IPS DF 6.9 (cell line): ENCODE measurements at regions not wholly inside any gene's neighbourhood (a gene's known extent, or its start where the extent isn't known, plus 50 kb on each side); places are given as distances from the start of the nearest gene placed in this dataset.

Experiments
- DNase-seq: peaks from one replicate; pipeline ENCODE4 v3.0.0-alpha.2; 2013; ENCODE audit warnings: low read depth, low spot score
- H3K27ac ChIP-seq: one replicate; pipeline ENCODE4 v1.5.1; 2013; ENCODE audit warnings: low read length, control low read depth
- H3K27me3 ChIP-seq: 2 replicates; pipeline ENCODE4 v1.6.1; 2013; ENCODE audit warnings: mild to moderate bottlenecking, low read length; ENCODE audit not compliant: control insufficient read depth, insufficient read depth
- H3K36me3 ChIP-seq: 2 replicates; pipeline ENCODE4 v1.6.1; 2013; ENCODE audit warnings: low read length; ENCODE audit not compliant: control insufficient read depth, insufficient read depth
- H3K4me1 ChIP-seq: 2 replicates; pipeline ENCODE4 v1.6.1; 2013; ENCODE audit warnings: low read length; ENCODE audit not compliant: control insufficient read depth, insufficient read depth
- H3K4me3 ChIP-seq: 2 replicates; pipeline ENCODE4 v1.5.1; 2013; ENCODE audit warnings: mild to moderate bottlenecking, low read length
- H3K9me3 ChIP-seq: 2 replicates; pipeline ENCODE4 v1.6.1; 2013; ENCODE audit warnings: low read length, inconsistent platforms; ENCODE audit not compliant: control insufficient read depth, insufficient read depth
- WGBS: extraction: QIAGEN DNeasy Blood & Tissue Kit; methylation state at CpG from one replicate; pipeline ENCODE4 v1.1.7; 2013; ENCODE audit warnings: mixed read lengths, missing lambda C conversion rate; ENCODE audit not compliant: insufficient read length, insufficient coverage; 5-methylcytosine and 5-hydroxymethylcytosine counted together

DNA sequence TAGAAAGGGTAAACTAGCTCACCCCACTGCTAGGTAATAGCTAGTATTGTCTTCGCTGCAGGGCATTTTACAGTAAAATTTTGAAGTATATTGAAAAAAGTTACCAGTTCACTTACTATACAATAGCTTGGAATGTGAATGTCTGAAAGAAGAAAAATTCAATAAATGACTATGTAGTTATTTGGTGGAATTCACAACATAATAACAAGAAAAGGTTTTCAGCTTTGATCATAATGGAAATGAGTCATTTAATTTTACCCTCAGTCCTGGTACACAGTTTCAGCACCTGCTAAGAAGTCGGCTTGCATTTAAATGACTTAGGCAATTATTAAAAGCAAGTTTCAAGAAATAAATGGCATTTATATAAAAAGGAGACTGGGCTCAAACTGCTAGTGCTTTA, 90.4 kb downstream of the NUP35 start:
- Histone ChIP-seq H3K4me1 (no peaks in the 10 kb centered on the region), H3K9me3 (no peaks in the 10 kb centered on the region), H3K27me3 (no peaks in the 10 kb centered on the region), H3K36me3 (no peaks in the 10 kb centered on the region), H3K27ac (no peak overlapping the region), H3K4me3 (no peak overlapping the region)
- DNase-seq = no peak
- no CpG with 5 or more reads among the region's 2 CpGs for WGBS

DNA sequence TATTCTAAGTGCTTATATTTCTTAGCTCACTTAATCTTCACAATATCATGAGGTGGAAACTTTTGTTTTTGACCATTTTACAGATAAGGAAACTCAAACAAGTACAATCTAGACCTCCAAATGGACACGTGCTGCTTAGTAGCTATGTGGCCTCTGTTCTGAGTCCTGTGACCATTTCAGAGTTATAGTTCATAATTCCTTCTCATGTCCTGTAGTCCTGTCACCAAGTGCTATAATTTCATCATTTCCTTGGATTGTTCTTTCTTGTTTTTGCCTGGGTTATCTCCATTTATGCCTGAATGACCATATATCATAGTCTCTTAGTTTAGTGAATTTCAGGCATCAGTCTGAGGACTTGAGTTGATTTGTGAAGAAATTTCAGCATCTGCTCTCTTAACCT, 91.7 kb downstream of the NUP35 start:
- WGBS = no CpG with 5 or more reads among the region's 1 CpG

DNA sequence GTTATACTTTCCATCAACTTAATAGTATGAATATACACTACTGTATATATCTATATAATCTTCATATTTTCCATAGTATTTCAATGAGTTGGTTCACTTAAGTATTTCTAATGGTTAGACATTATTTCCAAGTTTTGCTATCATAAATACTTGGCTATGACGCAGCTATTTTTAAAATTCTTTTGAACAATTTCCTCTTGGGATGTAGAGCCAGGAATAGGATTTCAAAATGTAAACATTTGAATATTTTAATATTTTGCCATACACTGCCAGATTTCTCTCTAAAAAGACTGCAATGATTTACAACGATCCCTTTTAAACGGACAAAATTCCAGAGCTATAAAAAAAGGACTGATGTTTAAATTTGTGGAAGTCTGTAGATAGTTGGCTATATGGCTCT, 95.6 kb downstream of the NUP35 start:
- no peak for DNase-seq
- WGBS = no CpG with 5 or more reads among the region's 3 CpGs
- H3K27ac ChIP-seq = no peak overlapping the region
- no peak overlapping the region for H3K4me3 ChIP-seq
- H3K4me1 ChIP-seq = no peaks in the 10 kb centered on the region
- no peaks in the 10 kb centered on the region for H3K9me3 ChIP-seq
- H3K36me3 ChIP-seq = no peaks in the 10 kb centered on the region
- H3K27me3 ChIP-seq = no peaks in the 10 kb centered on the region

More for the DNA sequence above, 91.7 kb downstream of the NUP35 start:
- Histone ChIP-seq H3K27me3 (no peaks in the 10 kb centered on the region), H3K4me1 (no peaks in the 10 kb centered on the region), H3K27ac (no peak overlapping the region), H3K36me3 (no peaks in the 10 kb centered on the region), H3K4me3 (no peak overlapping the region), H3K9me3 (no peaks in the 10 kb centered on the region)
- no peak for DNase-seq

DNA sequence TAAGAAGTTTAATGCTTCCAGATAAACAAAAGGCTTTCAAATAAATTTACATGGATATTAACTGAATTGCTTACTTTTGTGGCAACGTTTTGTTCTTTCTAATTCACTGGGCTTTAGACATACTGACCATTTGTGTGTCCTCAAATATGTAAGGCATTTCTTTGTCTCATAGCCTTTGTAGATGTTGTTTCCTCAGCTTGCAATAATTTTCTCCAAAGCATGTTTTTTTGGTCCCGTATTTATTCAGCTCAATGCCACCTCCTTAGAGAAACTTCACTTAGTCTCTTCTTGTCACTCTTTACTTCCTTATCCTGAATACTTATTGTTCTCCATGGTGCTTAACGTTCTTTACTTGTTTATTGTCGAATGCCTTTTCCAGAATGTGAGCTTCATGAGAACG, 98.5 kb downstream of the NUP35 start:
- Histone ChIP-seq H3K27ac (no peak overlapping the region), H3K36me3 (no peaks in the 10 kb centered on the region), H3K9me3 (no peaks in the 10 kb centered on the region), H3K27me3 (no peaks in the 10 kb centered on the region), H3K4me1 (no peaks in the 10 kb centered on the region), H3K4me3 (no peak overlapping the region)
- WGBS = no CpG with 5 or more reads among the region's 5 CpGs
- DNase-seq = no peak

DNA sequence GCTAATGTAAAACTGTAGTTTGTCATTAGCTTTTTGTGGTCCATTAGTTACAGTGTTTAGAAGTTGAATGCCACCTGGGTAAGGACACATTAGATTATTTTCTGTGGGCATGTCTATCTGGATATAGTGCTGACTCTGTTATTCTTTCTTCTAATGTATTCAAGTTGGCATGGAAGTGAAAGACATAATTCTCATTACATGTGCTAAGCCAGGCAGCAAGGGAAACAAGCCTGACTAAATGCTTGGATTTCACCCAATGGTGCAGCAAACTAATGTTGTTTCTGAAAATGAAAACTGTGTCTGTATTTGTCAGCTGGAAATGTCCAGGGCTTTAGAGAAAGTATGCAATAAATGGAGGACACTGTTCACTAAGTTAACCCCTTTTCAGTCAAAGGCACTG, 100.7 kb downstream of the NUP35 start:
- H3K27ac ChIP-seq = no peak overlapping the region
- H3K36me3 ChIP-seq = no peaks in the 10 kb centered on the region
- no peak overlapping the region for H3K4me3 ChIP-seq
- H3K27me3 ChIP-seq = no peaks in the 10 kb centered on the region
- no peaks in the 10 kb centered on the region for H3K9me3 ChIP-seq
- no peaks in the 10 kb centered on the region for H3K4me1 ChIP-seq
- no peak for DNase-seq

DNA sequence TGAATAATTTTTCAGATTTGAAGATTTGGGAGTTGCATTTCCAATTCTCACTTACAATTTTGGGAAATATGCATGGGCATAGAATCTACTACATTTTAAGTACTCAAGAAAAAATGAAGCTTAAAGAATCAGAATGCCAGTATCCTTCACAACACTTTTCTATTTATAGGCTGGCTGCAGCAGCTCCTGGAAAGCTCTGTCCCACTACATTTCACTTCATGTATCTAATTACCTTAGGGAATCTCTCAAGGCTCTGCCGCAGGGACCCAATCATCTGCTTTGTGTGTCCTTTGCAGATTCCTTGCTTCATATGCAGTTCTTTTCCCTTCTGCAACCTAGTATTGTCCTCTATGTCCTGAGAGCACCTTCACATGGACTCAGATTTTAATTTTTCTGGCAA, 102.9 kb downstream of the NUP35 start:
- Histone ChIP-seq H3K4me3 (no peak overlapping the region), H3K27ac (no peak overlapping the region), H3K36me3 (no peaks in the 10 kb centered on the region), H3K4me1 (no peaks in the 10 kb centered on the region), H3K9me3 (no peaks in the 10 kb centered on the region), H3K27me3 (no peaks in the 10 kb centered on the region)
- no CpG with 5 or more reads among the region's 1 CpG for WGBS
- no peak for DNase-seq

DNA sequence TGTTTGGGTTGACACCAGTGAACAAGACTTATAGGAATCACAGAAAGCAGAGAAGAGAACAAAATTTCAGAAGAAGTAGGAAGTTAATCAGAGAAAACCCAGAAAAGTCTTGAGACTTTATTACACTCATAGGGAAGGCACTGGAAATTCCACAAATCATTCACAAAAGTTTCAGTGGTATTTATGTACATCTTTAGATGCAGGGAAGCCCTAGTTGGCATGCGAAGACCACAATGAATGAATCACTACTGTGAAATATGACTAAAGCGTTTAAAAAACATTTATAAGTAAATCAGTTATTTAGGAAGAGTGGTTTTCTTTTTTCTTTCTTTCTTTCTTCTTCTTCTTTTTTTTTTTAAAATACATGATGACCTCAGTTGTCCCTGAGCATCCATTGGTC, 105.1 kb downstream of the NUP35 start:
- H3K4me3 ChIP-seq = no peak overlapping the region
- H3K9me3 ChIP-seq = no peaks in the 10 kb centered on the region
- H3K27me3 ChIP-seq = no peaks in the 10 kb centered on the region
- no peaks in the 10 kb centered on the region for H3K4me1 ChIP-seq
- no peaks in the 10 kb centered on the region for H3K36me3 ChIP-seq
- no CpG with 5 or more reads among the region's 2 CpGs for WGBS
- no peak for DNase-seq
- no peak overlapping the region for H3K27ac ChIP-seq

DNA sequence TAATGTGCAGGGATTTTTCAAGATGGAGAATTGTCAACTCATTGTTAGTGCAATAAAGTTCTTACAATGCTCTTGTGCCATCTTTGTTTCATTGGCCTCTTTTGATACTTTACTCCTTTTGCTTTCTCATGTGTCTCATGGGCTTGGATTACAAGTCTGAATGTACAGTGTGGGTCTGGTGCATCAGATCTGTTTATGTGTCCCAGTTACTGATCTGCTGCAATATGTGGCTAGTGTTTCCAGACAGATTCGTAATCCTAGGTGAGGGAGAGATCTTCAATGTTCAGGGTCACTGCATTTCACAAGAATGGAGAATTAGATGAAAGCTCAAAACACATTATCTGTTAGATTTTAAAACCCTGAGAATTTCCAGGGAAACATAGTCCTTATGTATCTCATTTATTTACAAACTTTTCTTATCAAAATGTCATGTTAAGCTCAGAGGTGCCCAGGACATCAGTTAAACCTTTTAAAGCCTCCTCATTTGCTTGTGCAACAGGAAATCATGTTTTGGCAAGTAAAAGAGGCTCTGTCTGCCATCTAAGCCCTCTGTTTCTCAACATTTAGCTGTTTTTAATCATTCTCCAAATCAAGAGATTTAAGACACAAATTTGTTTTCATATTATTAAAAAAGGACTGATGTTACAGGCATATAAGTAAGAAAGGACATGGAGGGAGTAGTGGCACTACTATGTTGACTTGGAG, 108.1 kb downstream of the NUP35 start:
- WGBS = no CpG with 5 or more reads among the region's 1 CpG
- Histone ChIP-seq H3K4me1 (no peaks in the 10 kb centered on the region), H3K36me3 (no peaks in the 10 kb centered on the region), H3K9me3 (no peaks in the 10 kb centered on the region), H3K27me3 (no peaks in the 10 kb centered on the region), H3K27ac (no peak overlapping the region), H3K4me3 (no peak overlapping the region)
- no peak for DNase-seq

DNA sequence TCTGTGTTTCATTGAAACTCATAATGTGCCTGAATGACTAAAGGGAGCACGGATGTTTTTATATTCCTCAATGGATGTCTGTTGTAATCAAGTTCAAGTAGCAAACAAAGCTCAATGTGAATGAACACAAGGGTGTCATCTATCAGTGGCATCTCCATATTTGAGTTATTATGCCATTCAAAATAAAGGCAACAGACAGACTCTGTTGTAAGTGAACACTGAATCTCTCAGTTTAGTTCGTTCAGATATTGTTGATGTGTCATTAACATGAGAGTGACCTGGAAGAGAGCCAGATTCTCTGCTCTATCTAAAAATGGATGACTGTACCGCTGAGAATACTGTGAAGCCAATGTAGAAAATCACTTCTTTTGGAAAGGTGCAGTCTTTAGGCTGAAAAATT, 118.7 kb downstream of the NUP35 start:
- Histone ChIP-seq H3K27me3 (no peaks in the 10 kb centered on the region), H3K4me1 (no peaks in the 10 kb centered on the region), H3K27ac (no peak overlapping the region), H3K4me3 (no peak overlapping the region), H3K36me3 (no peaks in the 10 kb centered on the region), H3K9me3 (no peaks in the 10 kb centered on the region)
- WGBS = no CpG with 5 or more reads among the region's 3 CpGs
- DNase-seq = no peak

DNA sequence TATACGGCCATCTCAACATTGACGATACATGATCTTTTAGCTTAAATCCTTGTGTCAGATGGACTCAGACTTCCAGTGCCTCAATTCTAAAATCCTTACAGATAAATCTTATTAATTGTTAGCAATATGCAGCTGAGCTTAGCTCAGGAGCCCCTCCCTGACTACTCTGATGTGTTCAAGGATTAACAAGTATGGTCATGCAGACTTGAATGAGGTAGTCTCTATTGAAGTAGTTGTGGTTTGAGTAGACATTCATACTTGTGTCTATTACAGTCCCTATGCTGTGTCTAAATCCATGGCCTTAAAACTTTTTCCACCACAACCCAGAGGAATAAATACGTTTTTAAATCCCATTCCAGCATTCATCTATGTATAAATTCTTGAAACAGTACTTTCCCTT, 119.5 kb downstream of the NUP35 start:
- H3K36me3 ChIP-seq = no peaks in the 10 kb centered on the region
- no peaks in the 10 kb centered on the region for H3K27me3 ChIP-seq
- no peaks in the 10 kb centered on the region for H3K9me3 ChIP-seq
- no peaks in the 10 kb centered on the region for H3K4me1 ChIP-seq
- WGBS = no CpG with 5 or more reads among the region's 3 CpGs
- no peak overlapping the region for H3K4me3 ChIP-seq
- no peak for DNase-seq
- no peak overlapping the region for H3K27ac ChIP-seq

DNA sequence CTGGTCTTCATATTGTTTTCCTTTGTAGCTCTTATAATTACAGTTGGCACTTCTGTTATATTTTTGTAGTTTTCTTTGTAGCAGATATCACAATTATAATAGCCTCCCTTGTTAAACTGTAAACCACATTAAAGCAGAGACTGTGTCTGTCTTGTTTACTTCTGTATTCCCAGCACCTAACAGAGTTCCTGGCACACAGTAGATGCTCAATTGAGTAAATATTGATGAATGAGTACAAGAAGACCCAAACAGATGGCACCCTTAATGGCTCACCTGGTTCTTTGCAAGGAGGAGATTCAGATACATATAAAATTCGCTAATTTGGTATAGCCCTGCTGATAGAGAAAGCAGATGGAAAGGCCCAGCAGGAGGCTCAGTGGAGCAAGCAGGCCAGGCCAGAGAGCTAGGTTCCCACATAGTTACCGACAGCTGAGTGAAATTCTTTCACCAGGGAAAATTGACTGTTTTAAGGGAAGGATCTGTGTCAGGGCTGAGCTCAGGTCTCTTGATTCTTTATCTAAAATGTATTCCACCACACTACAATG, 120.1 kb downstream of the NUP35 start:
- no peak for DNase-seq
- no CpG with 5 or more reads among the region's 2 CpGs for WGBS
- H3K27ac ChIP-seq = no peak overlapping the region
- no peaks in the 10 kb centered on the region for H3K9me3 ChIP-seq
- no peaks in the 10 kb centered on the region for H3K27me3 ChIP-seq
- H3K4me1 ChIP-seq = no peaks in the 10 kb centered on the region
- no peaks in the 10 kb centered on the region for H3K36me3 ChIP-seq
- no peak overlapping the region for H3K4me3 ChIP-seq
